SW 1271 (cell line): ENCODE measurements at regions not wholly inside any gene's neighbourhood (a gene's known extent, or its start where the extent isn't known, plus 50 kb on each side); places are given as distances from the start of the nearest gene placed in this dataset.

Experiments
- DNase-seq, 2 experiments: peaks; one replicate each; lab custom pipeline; 2025; lab: John Stamatoyannopoulos, UW

DNA sequence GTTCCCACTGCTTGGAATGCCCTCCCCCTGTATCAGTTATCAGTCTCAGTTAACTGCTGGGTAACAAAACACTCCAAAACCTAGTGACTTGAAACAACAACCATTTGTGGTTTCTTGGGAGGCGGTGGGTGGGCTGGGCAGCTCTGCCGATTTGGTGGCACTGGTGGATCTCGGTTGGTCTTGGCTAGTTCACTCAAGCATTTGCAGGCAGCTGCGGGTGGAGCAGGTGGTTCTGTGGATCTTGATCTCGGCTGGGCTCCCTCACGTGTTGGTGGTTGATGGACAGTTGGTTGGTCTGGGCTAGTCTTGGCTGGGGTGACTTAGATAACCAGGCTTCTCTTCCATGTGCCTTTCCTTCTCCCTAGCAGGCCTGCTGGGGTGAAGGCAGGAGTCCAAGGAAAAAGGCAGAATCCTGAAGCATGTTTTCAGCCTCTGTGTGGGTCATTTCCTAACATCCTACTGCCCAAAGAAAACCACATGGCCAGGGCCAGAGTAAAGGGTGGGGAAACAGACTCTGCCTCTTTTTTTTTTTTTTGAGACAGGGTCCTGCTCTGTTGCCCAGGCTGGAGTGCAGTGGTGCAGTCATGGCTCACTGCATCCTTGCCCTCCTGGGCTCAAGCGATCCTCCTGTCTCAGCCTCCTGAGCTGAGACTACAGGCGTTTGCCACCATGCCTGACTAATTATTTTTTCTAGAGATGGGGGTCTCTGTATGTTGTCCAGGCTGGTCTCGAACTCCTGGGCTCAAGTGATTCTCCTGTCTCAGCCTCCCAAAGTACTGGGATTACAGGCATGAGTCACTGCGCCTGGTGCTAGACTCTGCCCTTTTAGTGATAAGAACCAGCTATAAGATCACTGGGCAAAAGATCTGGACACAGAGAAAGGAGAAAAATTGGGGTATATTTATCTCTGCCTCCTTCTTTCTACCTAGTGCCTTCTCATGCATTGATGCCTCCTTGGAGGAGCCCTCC, 183.7 kb downstream of the RGS3 start:
- DNase-seq = no peak

DNA sequence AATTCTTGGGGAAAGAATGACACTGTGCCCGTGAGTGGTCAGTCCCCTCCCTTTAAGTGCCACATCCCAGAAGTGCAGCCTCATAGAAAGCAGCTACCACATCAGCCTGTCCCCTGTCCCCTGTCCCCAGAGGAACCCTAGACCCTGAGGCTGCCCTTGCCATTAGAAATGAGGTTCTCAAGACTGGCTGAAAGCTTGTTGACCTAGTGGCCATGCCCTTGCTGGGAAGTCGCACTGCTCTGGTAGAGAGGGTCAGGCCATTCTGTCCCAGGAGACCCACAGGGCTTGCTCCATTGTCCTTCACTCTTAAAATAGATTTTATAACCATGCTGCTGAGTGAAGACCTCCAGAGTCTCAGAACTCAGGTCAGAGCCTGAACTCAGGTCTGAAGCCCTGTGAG, 184.5 kb downstream of the RGS3 start:
- no peak for DNase-seq

DNA sequence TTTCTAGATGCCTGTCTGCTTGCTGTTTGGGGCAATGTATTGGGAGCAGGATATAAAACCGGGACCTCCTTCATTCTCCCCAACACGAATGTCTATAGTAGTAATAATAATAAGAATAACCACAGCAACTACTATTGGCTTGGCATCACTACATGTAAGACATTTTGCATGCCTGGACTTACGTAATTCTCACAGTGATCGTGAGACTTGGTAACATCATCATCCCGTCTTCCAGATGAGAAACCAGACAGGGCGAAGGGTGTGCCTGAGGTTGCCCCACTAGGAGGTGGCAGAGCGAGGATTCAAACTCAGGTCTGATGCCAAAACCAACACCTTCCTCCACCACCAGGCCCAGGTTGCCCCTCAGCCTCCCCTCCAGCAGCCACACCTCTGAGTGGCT, 185.1 kb downstream of the RGS3 start:
- DNase-seq = no peak

DNA sequence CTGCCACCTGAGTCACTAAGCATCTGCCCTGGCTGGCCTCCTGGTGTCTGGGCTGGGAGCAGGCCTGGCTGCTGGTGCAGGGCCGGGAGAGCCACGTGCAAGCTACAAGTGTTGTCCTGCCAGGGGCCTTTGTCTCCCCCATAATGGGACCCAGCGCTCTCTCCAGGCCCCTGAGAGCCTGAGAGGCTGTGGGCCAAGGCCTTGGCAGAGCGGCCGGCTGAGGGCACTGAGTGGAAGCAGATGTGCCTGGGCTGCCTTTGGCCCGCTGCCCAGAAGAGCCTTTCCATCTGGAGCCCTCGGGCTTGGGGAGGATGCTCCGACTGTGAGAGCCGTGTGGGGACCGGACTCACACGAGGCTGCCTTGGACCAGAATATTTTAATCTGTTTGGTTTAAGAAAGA, 185.5 kb downstream of the RGS3 start:
- no peak for DNase-seq

DNA sequence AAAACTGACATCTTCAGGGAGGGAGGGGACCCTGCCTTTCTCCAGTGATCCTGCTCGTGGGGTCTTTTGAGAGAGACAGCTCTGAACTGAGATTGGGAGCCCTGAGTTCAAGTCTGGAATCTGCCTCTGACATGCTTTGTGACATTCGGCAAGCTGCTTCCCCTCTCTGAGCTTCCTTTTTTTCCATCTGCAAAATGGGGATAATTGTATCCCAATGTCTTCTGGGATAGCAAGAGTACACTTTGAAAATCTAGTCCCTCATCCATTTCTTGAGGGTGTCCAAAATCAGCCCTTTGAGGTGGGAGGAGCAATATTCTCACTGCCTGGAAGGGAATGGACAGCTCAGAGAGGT, 186.3 kb downstream of the RGS3 start:
- no peak for DNase-seq

DNA sequence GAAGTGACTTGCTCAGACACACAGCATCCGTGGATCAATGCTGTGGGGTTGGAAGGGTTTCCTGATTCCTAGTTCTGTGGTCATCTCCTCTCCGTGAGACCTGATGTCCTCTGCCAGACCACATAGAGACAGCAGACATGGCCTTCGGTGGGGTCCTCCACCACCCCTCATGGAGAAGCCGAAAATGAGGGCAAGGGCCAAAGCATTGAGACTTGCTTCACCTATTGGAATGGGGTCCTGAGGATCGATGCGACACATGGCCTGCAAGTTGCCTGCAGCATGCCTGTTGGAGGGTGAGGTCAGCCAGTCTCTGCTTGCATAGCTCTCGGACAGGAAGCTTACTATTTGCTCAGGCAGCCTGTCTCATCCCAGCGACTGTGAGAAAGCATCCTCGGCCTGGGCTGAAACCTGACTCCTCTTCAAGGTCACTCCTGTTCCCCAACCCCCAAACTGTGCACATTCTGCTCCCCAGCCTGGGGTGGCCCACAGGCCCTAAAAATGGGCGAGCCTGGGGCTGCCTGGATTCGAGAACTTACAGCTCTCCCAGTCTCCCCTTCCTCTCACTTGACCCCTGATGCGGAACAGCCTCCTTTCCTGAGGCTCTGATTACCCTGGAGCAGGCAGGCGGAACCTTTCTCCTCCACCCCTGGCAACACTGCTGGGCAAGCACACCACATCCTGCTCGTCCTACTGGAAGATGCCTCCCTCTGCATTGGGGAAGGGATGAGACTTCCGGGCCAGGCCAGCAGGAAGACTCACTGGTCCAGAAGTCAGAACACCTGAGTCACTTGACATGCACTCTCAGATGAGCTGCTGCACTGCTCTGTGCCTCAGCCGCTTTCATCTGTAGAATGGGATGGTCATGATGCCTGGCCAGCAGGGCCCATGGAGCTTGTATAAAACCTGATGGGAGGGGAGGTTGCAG, 186.9 kb downstream of the RGS3 start:
- DNase-seq = no peak

DNA sequence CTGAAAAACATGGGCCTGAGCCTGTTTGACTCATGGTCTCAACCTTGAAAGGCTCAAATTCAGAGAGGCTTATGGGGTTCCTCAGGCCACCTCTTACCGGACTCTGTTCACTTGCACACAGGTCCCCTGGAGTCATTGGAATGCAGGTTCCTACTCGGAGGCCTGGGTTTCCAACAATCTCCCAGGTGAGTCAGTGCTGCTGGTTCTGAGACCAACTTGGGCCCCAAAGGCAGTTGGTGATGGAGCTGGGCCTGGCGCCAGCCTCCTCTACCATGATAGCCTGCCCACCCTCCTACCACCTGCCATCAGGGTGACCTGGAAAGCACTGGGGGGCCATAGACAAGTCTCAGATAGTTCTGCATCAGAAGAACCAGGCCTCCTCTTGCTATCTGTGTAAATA, 188.4 kb downstream of the RGS3 start:
- no peak for DNase-seq

DNA sequence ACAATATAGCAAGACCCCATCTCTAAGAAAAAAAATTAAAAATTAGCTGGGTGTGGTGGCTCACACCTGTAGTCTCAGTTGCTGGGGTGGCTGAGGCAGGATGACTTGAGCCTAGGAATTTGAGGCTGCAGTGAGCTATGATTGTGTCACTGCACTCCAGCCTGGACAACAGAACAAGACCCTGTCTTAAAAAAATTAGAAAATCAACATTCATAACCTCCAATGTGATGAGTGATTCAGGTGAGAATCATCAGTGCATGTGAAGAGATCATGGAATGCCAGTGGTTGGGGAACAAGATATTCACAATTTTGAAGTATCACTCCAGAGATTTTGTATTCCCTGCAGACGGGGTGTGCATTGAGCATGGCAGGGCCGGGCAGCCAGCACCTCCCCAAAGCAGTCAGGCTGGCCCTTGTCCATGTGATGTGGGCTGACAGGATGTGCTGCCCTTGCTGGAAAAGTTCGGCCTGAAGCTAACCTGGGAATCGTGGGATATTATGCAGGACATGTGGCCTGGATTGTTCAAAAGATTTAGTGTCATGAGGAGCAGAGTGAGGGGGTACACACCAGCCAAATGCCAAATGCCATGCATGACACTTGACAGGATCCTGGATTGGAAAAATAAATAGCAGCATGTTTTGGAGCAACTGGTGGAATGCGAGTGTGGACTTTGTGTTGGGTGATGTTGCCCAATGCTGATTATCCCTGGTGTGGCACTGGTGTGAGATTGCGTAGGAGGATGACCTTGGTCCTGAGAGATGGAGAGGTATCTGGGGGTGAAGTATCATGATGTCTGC, 189.0 kb downstream of the RGS3 start:
- no peak for DNase-seq

DNA sequence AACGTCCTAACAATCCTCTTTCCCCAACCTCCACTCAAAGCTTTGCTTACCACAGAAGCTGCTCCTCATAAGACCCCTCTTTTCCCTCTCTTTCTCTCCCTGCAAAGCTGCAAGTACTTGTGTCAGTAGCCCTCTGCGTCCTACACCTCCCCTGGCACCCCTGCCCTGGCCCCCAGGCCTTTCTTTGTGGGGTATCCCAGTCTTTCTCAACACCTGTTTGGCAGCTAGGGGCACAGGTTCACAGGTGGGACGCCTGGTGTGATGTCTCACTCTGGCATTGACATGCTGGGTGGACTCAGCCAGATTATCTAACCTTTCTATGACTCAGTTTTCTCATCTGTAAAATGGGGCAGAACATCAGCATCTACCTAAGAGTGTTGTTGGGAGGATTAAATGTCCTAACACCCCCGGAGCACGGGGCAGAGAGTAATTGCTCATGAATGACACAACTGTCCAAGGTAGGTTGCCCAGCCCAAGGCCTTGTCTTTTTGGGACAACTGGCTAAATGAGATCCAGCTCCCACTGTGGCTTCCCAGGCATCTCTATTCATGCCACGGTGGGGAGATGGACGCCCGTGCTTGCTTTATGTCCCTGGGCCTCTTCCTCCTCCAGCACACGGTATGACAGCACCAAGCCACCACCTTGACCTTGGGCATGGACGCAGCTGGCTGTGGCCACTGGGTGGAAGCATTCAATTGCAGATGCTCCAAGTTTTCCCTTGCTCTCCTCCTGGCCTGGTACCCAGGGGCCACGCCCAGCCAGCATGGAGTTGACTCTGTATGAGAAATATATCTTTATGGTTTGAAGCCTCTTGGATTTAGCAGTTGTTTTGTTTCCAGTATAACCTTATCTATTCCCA, 190.4 kb downstream of the RGS3 start:
- no peak for DNase-seq

DNA sequence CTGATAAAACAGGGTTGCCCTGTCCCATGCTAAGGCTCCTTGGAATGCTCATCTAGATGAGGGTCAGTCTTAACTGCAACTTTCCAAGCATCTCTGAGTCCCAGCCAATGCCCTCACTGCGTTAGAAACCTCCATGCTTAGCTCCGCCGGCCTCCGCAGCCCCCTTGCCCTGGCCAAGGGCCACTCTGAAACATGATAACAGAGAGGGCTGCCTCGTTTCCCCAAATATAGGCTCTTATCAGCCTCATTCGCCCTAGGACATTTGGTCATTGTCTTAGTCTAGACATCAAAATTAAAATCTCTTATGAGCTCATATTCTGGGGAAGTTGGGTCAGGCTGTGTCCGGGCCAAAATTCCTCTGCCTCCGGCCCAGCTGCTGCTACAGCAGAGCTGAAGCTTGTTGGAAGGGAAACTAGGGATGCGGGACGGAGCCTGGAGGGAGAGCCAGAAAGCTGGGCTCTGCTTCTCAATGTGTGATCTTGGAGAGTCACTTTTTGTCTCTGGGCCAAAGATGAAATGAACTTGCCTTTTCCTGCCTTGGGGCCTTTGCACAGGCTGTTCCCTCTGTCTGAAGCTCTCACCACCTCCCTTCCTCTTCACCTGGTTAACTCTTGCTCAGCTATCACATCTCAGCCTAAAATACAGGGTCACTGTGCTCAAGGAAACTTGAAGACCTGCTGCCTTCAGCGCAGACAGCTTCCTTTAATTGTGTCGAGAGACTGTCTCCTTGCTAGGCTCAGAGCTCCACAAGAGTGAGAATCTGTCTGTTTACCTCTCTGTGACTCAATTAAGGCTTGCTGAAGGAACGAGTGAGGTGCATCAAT, 191.3 kb downstream of the RGS3 start:
- DNase-seq = no peak

DNA sequence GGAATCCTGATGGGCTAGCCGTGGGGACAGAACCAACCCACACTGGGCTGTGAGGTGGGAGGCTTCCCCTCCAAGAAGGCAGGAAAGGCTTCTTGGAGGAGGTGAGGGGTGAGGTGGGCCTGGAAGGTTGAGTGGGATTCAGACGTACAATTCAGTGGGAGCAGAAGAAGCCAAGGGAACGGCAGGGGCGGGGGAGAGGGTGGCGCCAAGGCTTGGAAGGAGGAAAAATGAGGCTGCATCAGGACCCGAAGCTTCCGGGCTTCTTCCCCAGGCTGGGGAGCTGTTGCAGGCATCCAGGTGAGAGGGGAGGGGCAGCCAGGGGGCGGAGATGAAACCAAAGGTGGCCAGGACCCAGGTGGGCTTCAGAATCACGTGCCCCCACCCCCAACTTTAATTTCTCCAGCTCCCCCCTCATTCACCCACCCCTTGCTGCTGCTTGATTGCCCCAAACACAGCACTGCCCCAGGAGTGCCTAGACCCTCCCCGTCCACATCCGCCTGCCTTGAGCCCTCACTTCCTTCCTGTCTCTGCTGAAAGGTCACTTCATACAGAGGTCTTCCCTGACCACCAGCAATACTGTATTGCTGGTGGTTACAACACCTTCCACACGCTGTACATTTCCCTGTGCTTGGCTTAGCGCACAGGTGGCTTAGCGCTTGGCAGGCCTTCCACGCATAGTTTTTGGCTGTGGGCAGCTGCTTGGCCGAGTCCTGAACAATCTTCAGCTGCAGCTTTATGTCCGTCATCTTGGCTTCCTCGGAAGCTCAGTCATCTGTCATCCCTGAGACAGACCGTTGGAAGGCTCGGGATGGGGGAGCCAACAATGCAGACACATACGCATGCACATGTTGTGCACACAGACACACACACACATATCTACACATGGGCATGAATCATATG, 193.5 kb downstream of the RGS3 start:
- DNase-seq = no peak

DNA sequence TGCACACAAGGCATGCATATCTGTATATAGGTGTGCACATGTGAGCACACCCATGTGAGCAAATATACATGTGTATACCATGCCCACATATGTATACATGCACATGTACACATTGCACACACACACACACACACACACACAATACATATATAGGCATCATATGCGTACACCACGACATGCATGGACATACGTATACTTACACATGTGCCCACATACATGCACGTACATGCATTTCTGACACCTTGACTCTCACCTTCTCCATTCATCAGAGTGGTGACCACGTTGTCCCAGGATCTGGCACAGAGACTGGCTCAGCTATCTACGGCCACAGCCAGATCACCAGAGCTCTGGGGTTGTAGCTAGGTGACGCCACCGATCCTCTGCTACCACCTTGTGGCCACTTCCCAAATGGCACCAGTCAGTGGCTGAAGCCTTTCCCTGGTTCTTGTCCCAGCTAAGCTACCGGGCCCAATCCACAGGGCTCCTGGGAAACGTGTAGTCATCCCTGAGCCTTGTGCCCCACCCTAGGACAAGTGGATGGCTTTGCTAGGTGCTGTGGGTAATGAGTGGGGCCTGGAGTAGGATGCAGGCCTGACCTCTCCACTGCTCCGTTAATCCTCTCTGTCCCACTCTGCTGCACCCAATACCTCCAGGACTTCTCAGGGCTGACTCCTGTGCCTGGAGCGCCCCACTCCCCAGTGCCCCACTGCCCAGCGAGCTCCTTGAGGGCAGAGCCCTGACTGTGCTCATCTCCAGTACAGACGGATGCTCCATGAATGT, 194.4 kb downstream of the RGS3 start:
- DNase-seq = peak; percentile 51 to 81

DNA sequence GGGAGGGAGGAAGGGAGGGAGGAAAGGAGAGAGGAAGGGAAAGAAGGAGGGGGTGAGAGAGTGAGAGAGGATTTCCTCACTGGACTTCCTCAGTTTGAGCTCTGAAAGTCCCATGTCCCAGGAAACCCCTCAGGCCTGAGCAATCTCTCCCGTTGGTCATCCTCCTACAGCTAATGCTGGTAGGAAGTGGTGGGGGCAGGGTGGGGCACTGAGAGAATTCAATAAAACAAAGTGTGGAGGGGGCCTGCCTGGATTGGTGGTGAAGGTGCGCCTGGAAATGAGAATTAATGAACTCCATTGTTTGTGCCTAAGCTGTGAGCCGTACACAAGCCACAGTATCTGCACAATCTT, 195.0 kb downstream of the RGS3 start:
- no peak for DNase-seq

DNA sequence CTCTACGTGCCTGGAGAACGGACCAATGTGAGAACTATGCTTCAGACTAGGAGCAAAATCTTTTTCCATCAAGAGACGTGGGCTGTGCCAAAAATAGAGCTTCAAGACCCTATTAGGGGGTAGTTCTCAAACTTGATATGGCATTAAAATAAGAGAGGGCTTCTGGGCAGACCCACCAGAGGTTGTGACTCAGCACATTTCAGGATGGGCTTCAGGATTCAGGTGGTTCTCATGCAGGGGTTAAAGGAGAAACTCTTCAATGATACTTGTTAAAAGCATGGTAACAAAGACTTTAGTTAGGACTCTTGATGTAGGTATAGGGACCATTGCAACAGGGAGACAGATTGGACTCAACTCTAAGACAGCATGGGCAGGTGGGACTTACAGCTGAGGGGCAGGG, 195.5 kb downstream of the RGS3 start:
- no peak for DNase-seq

DNA sequence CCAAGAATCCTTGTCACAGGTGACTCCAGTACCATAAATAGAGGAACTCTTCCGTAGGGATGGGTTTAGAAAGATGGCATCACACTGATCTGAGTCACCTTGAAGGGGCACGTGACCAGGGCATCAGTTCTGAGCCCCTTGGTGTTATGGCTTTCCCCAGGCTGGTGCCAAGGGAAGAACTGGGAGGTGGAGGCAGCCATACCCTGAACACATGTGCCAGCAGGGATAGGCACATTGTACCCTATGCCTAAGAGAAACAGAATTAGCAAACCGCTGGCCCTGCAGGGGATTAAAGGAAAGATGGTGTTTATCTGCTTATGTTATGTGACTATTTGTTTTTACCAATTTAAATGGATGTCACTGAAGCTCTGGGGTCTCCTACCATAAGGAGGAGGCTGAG, 196.2 kb downstream of the RGS3 start:
- no peak for DNase-seq

DNA sequence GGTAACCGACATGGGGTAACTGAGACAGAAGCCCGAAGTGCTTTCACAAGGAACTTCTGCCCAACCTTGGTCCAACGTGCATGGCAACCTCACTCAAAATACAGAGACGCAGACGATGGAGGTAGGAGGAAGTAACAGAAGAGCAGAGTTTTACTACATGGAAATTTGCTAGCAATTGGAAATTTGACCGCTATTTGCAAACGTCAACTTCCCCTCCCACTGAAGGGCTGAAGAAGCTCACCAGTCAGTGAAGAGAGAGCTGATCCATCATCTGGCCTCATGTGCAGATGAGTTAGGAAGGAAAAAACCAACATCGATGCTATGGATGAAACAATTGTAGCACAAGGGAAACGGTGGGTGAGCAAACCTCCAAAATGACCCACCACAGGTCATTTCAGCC, 196.7 kb downstream of the RGS3 start:
- DNase-seq = no peak

DNA sequence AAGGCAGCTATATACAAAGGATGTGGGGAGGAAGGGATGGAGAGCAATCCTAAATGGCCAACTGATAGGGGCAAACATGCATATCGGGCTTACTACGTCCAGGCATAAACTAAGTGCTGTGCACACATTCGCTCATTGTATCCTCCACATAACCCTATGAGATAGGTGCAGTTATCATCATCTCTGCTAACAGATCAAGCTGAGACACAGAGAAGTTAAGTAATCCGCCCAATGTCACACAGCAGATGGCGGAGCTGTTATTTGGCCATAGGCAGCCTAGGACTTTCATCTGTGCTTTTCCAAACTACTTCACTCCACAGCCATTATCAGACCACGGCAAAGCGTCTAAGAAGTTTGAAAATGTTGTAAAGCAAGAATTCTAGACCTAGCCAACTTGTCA, 197.5 kb downstream of the RGS3 start:
- no peak for DNase-seq

DNA sequence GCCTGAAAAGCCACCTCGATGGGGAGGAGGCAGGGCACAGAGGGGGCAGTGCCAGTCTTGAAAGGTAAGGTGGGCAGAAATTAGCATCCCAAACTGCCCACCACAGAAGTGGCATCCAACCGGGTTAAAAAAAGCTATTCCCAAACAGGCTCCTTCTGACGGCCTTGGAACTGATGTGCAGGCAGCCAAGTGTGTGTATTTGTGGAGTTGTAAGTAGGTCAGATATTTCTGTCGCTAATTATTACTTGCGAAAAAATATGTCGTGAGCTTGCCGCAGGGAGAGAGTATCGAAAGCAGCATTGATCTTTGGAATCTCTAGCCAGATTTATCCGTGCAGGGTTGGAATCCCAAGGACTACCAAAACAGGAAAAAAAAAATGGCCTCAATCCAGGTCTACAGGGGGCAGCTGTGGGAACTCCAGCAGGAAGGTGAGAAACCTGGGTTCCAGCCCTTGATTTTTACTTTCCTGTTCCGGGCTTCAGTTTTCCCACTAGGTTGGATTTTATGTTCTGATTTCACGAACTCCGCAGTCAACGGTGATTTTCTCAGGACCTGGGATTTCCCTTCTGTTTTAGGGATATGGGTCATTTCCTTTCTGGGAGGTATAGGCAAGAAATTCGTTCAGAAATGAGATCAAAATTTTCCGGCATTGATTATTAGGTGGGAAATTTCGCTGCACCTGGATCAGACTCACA, 200.8 kb downstream of the RGS3 start:
- no peak for DNase-seq
